ENCODE measurements at regions not wholly inside any gene's neighbourhood (a gene's known extent, or its start where the extent isn't known, plus 50 kb on each side); places are given as distances from the start of the nearest gene placed in this dataset.

GRCh38 chrX:3940000-3940610, 226.7 kb upstream of the PRKX start:
- no peaks in the 10 kb centered on the region for H3K79me2 ChIP-seq (ENCODE audit: control insufficient read depth, insufficient read depth, low read length)
- no peak overlapping the region for H3K27ac ChIP-seq (ENCODE audit: extremely low read depth, low read depth, low read length)
- FAIRE-seq (peak; percentile 19), ATAC-seq (peak; percentile 65), DNase-seq (ENCODE audit: extremely low read depth in 1 of 4, low spot score in 3 of 4) (peak in 3 of 4 experiments; percentile 3 to 15 (median 9))
- intact Hi-C loops (cut with micrococcal nuclease): no loop called here
- no peak overlapping the region for H3K4me3 ChIP-seq
- H4K20me1 ChIP-seq (replicated peaks; ENCODE audit: control insufficient read depth, insufficient read depth, low read length): no peaks in the 10 kb centered on the region
- no peak overlapping the region for H3K9ac ChIP-seq (ENCODE audit: insufficient read depth in 1 of 2, low read depth in 2 of 2, low read length in 2 of 2)
- no peaks in the 10 kb centered on the region for H3K4me1 ChIP-seq (replicated peaks in 1 of 2; ENCODE audit: control insufficient read depth in 2 of 2, insufficient read depth in 2 of 2, low read length in 2 of 2)
- BruUV-seq (replicated peaks): no TSS peak
- WGBS (ENCODE audit: insufficient coverage, low coverage, missing lambda C conversion rate): 0% methylated on average over 4 of the region's 4 CpGs
- CTCF ChIA-PET (ENCODE audit: low intra/inter-chr PET ratio): no interaction called here
- no peaks in the 10 kb centered on the region for H3K9me1 ChIP-seq (ENCODE audit: control insufficient read depth, insufficient read depth, low read length)
- no peak overlapping the region for H2AFZ ChIP-seq (ENCODE audit: low read depth, low read length)
- H3K9me3 ChIP-seq (replicated peaks; ENCODE audit: control insufficient read depth, insufficient read depth, low read depth, low read length): no peaks in the 10 kb centered on the region
- H3K27me3 ChIP-seq (ENCODE audit: control insufficient read depth in 2 of 2, insufficient read depth in 2 of 2, low read length in 2 of 2): no peaks in the 10 kb centered on the region
- in situ Hi-C loops (cut with MboI): no loop called here
- H3K36me3 ChIP-seq (ENCODE audit: control insufficient read depth, insufficient read depth, low read length): no peaks in the 10 kb centered on the region
- no peak overlapping the region for H3K4me2 ChIP-seq (ENCODE audit: insufficient read depth, low read length)
- POLR2A ChIA-PET: no interaction called here
- TF ChIP-seq CEBPB (tag; IDR thresholded peaks at IDR 0.05): peak; percentile 56
- TF ChIP-seq RAD21 (CRISPR knock-in tag; conservative IDR thresholded peaks at IDR 0.05 in 1 of 2, IDR thresholded peaks at IDR 0.05 in 1 of 2): peak; percentile 30 to 51; a peak in 3 of 4 replicates
- no peak for TF ChIP-seq PYGO2 (tag; IDR thresholded peaks at IDR 0.05)
- no peak for TF ChIP-seq PRMT5 (CRISPR knock-in tag; IDR thresholded peaks at IDR 0.05)
- no peak for TF ChIP-seq PURB (CRISPR knock-in tag; IDR thresholded peaks at IDR 0.05; ENCODE audit: low read depth)
- TF ChIP-seq KDM4B (IDR thresholded peaks at IDR 0.05; ENCODE audit: borderline replicate concordance in 2 of 2, low read depth in 1 of 2): no peak
- TF ChIP-seq SETDB1 (IDR thresholded peaks at IDR 0.05; ENCODE audit: low read length): no peak
- no peak for TF ChIP-seq YY1 (IDR thresholded peaks at IDR 0.05; ENCODE audit: borderline replicate concordance in 1 of 3, control insufficient read depth in 1 of 3, extremely low read depth in 1 of 3, insufficient read depth in 3 of 3, insufficient read length in 1 of 3, insufficient replicate concordance in 2 of 3, low read depth in 1 of 3, low read length in 2 of 3)
- no peak for TF ChIP-seq HNRNPK (IDR thresholded peaks at IDR 0.05; ENCODE audit: low read depth, low read length, poor library complexity, severe bottlenecking)
- TF ChIP-seq CTCF (IDR thresholded peaks at IDR 0.05 in 2 of 3, conservative IDR thresholded peaks at IDR 0.05 in 1 of 3; ENCODE audit: insufficient read depth in 2 of 3, low read depth in 1 of 3, low read length in 3 of 3): peak in 2 of 3 experiments; percentile 8 to 55; a peak in 3 of 6 replicates
- no peak for TF ChIP-seq ARNT (IDR thresholded peaks at IDR 0.05)
- TF ChIP-seq KAT8 (IDR thresholded peaks at IDR 0.05; ENCODE audit: low read depth): no peak
- TF ChIP-seq RBFOX2 (IDR thresholded peaks at IDR 0.05; ENCODE audit: low read depth, low read length): no peak
- no peak for TF ChIP-seq ESRRB (CRISPR knock-in tag; IDR thresholded peaks at IDR 0.05; ENCODE audit: borderline replicate concordance)
- TF ChIP-seq HOXB6 (CRISPR knock-in tag; IDR thresholded peaks at IDR 0.05; ENCODE audit: borderline replicate concordance): no peak
- no peak for TF ChIP-seq MIER1 (IDR thresholded peaks at IDR 0.05; ENCODE audit: low read depth)
- TF ChIP-seq ATF3 (IDR thresholded peaks at IDR 0.05): peak; percentile 41
- TF ChIP-seq ATF3 (CRISPR knock-in tag; conservative IDR thresholded peaks at IDR 0.05): no peak
- no peak for TF ChIP-seq HES1 (IDR thresholded peaks at IDR 0.05; ENCODE audit: low read depth)
